ENCODE measurements at regions not wholly inside any gene's neighbourhood (a gene's known extent, or its start where the extent isn't known, plus 50 kb on each side); places are given as distances from the start of the nearest gene placed in this dataset.

DNA sequence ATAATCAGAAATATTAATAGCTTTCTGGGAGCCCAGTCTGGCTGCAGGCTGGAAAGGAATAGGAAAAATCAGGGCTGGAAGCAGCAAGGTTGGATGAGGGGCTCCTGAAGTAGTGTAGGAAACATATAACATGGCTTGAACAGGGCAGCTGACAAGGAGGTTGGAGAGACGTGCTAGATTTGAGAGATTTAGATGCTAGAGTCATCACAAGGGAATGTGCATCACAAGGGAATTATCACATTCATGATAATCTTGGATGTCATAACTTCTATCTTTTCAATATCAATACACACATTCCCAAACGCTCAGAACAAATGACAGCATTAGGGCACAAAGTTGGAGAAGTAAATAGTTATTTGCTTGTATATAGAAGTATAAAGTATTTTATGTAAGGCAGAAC, 120.9 kb upstream of the EGFR start:
- TF ChIP-seq, protein P1, sequence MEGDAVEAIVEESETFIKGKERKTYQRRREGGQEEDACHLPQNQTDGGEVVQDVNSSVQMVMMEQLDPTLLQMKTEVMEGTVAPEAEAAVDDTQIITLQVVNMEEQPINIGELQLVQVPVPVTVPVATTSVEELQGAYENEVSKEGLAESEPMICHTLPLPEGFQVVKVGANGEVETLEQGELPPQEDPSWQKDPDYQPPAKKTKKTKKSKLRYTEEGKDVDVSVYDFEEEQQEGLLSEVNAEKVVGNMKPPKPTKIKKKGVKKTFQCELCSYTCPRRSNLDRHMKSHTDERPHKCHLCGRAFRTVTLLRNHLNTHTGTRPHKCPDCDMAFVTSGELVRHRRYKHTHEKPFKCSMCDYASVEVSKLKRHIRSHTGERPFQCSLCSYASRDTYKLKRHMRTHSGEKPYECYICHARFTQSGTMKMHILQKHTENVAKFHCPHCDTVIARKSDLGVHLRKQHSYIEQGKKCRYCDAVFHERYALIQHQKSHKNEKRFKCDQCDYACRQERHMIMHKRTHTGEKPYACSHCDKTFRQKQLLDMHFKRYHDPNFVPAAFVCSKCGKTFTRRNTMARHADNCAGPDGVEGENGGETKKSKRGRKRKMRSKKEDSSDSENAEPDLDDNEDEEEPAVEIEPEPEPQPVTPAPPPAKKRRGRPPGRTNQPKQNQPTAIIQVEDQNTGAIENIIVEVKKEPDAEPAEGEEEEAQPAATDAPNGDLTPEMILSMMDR (IDR thresholded peaks at IDR 0.05 in 2 of 3, conservative IDR thresholded peaks at IDR 0.05 in 1 of 3; ENCODE audit: borderline replicate concordance in 1 of 3, insufficient read depth in 1 of 3, low read depth in 2 of 3, low read length in 2 of 3) = no peak
- no peak for TF ChIP-seq EZH2 (IDR thresholded peaks at IDR 0.05)
- no peak for TF ChIP-seq POLR2AphosphoS5 (IDR thresholded peaks at IDR 0.05; ENCODE audit: low read depth, low read length)
- TF ChIP-seq JUND (IDR thresholded peaks at IDR 0.05) = no peak
- TF ChIP-seq POLR2A (IDR thresholded peaks at IDR 0.05; ENCODE audit: borderline replicate concordance, extremely low read depth, insufficient read depth, insufficient read length) = no peak
- no peak for TF ChIP-seq TCF7L2 (IDR thresholded peaks at IDR 0.05; ENCODE audit: borderline replicate concordance, extremely low read depth, insufficient read depth, insufficient read length)
- TF ChIP-seq EZH2phosphoT487 (IDR thresholded peaks at IDR 0.05; ENCODE audit: borderline replicate concordance) = no peak
- TF ChIP-seq YY1 (IDR thresholded peaks at IDR 0.05; ENCODE audit: extremely low read depth, insufficient replicate concordance, low read depth, low read length) = no peak
- TF ChIP-seq, protein P2, sequence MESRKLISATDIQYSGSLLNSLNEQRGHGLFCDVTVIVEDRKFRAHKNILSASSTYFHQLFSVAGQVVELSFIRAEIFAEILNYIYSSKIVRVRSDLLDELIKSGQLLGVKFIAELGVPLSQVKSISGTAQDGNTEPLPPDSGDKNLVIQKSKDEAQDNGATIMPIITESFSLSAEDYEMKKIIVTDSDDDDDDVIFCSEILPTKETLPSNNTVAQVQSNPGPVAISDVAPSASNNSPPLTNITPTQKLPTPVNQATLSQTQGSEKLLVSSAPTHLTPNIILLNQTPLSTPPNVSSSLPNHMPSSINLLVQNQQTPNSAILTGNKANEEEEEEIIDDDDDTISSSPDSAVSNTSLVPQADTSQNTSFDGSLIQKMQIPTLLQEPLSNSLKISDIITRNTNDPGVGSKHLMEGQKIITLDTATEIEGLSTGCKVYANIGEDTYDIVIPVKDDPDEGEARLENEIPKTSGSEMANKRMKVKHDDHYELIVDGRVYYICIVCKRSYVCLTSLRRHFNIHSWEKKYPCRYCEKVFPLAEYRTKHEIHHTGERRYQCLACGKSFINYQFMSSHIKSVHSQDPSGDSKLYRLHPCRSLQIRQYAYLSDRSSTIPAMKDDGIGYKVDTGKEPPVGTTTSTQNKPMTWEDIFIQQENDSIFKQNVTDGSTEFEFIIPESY (IDR thresholded peaks at IDR 0.05; ENCODE audit: extremely low read depth, insufficient replicate concordance, low read length) = no peak
- TF ChIP-seq SP1 (IDR thresholded peaks at IDR 0.05; ENCODE audit: low read depth) = no peak
- no peak for TF ChIP-seq FOSL1 (IDR thresholded peaks at IDR 0.05; ENCODE audit: low read depth)
- TF ChIP-seq RAD21 (IDR thresholded peaks at IDR 0.05; ENCODE audit: low read depth) = no peak
